Ishikawa (cell line): ENCODE measurements at regions not wholly inside any gene's neighbourhood (a gene's known extent, or its start where the extent isn't known, plus 50 kb on each side); places are given as distances from the start of the nearest gene placed in this dataset.

ENCODE experiments used
- CEBPB ChIP-seq: IDR thresholded peaks from 2 replicates; pipeline ENCODE4 v1.6.1; 2012
- CREB1 ChIP-seq: IDR thresholded peaks from 2 replicates; pipeline ENCODE4 v1.6.1; 2012; ENCODE audit warnings: low read depth
- EGR1 ChIP-seq: IDR thresholded peaks from 2 replicates; pipeline ENCODE4 v1.6.1; 2012
- EP300 ChIP-seq: IDR thresholded peaks from 2 replicates; pipeline ENCODE4 v1.6.1; 2012; ENCODE audit warnings: borderline replicate concordance
- FOXM1 ChIP-seq: IDR thresholded peaks from 2 replicates; pipeline ENCODE4 v1.6.1; 2012; ENCODE audit warnings: low read depth, borderline replicate concordance
- MAX ChIP-seq: IDR thresholded peaks from 2 replicates; pipeline ENCODE4 v1.6.1; 2012
- NFIC ChIP-seq: IDR thresholded peaks from 2 replicates; pipeline ENCODE4 v1.6.1; 2012
- RAD21 ChIP-seq: IDR thresholded peaks from 2 replicates; pipeline ENCODE4 v1.6.1; 2012; ENCODE audit warnings: low read depth
- TAF1 ChIP-seq: IDR thresholded peaks from 2 replicates; pipeline ENCODE4 v1.6.1; 2012; ENCODE audit warnings: low read depth, mild to moderate bottlenecking
- TCF12 ChIP-seq: IDR thresholded peaks from 2 replicates; pipeline ENCODE4 v1.6.1; 2012; ENCODE audit warnings: low read depth
- TEAD4 ChIP-seq: IDR thresholded peaks from 2 replicates; pipeline ENCODE4 v1.6.1; 2012
- USF1 ChIP-seq: IDR thresholded peaks from 2 replicates; pipeline ENCODE4 v1.6.1; 2012
- YY1 ChIP-seq: IDR thresholded peaks from 2 replicates; pipeline ENCODE4 v1.6.1; 2012; ENCODE audit warnings: low read depth
- ZBTB7A ChIP-seq: IDR thresholded peaks from 2 replicates; pipeline ENCODE4 v1.6.1; 2012; ENCODE audit warnings: low read depth
- TF ChIP-seq, protein P1 (sequence below): IDR thresholded peaks from 2 replicates; pipeline ENCODE4 v1.6.1; 2012; ENCODE audit warnings: low read depth, mild to moderate bottlenecking

- TF ChIP-seq TAF1 (no peak), EGR1 (no peak), FOXM1 (no peak), ZBTB7A (no peak), CREB1 (no peak), YY1 (no peak), NFIC (no peak), EP300 (no peak), TEAD4 (no peak), MAX (no peak), USF1 (no peak), CEBPB (no peak), TCF12 (no peak)
- TF ChIP-seq, protein P1, sequence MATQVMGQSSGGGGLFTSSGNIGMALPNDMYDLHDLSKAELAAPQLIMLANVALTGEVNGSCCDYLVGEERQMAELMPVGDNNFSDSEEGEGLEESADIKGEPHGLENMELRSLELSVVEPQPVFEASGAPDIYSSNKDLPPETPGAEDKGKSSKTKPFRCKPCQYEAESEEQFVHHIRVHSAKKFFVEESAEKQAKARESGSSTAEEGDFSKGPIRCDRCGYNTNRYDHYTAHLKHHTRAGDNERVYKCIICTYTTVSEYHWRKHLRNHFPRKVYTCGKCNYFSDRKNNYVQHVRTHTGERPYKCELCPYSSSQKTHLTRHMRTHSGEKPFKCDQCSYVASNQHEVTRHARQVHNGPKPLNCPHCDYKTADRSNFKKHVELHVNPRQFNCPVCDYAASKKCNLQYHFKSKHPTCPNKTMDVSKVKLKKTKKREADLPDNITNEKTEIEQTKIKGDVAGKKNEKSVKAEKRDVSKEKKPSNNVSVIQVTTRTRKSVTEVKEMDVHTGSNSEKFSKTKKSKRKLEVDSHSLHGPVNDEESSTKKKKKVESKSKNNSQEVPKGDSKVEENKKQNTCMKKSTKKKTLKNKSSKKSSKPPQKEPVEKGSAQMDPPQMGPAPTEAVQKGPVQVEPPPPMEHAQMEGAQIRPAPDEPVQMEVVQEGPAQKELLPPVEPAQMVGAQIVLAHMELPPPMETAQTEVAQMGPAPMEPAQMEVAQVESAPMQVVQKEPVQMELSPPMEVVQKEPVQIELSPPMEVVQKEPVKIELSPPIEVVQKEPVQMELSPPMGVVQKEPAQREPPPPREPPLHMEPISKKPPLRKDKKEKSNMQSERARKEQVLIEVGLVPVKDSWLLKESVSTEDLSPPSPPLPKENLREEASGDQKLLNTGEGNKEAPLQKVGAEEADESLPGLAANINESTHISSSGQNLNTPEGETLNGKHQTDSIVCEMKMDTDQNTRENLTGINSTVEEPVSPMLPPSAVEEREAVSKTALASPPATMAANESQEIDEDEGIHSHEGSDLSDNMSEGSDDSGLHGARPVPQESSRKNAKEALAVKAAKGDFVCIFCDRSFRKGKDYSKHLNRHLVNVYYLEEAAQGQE, result no peak
Observed at GRCh38 chr13:91148098-91148497, 199.4 kb upstream of the MIR17HG start.

GRCh38 chr13:91151921-91152320 is 195.6 kb upstream of the MIR17HG start:
- TF ChIP-seq RAD21 (no peak), NFIC (no peak), EP300 (no peak), MAX (no peak), USF1 (no peak), FOXM1 (no peak), CEBPB (no peak), ZBTB7A (no peak), CREB1 (no peak)
- TF ChIP-seq, protein P1, result no peak

- TF ChIP-seq, protein P1, result no peak
Observed at GRCh38 chr13:91153372-91153771, 194.1 kb upstream of the MIR17HG start.

GRCh38 chr13:91154558-91155353 is 192.7 kb upstream of the MIR17HG start:
- TF ChIP-seq, protein P1, result no peak
- TF ChIP-seq MAX (no peak), TCF12 (no peak), EP300 (no peak), USF1 (no peak), NFIC (no peak), RAD21 (no peak), TAF1 (no peak), FOXM1 (no peak), TEAD4 (no peak), CEBPB (no peak), CREB1 (no peak)
